GM21529 (cell line): ENCODE measurements at regions not wholly inside any gene's neighbourhood (a gene's known extent, or its start where the extent isn't known, plus 50 kb on each side); places are given as distances from the start of the nearest gene placed in this dataset.

ENCODE experiments used
- ATAC-seq: cut with Tn5 transposase; IDR thresholded peaks from one replicate; pipeline ENCODE4 v1.9.1; 2021; ENCODE audit not compliant: unreplicated experiment

- ATAC-seq = no peak
These were observed 58.8 kb upstream of the NUDT4 start for GRCh38 chr12:93318720-93319522.

- ATAC-seq = no peak
These were observed 58.1 kb upstream of the NUDT4 start for GRCh38 chr12:93319523-93320050.

- ATAC-seq = no peak
These were observed 54.9 kb upstream of the NUDT4 start for GRCh38 chr12:93322784-93323183.

- no peak for ATAC-seq
These were observed 53.9 kb upstream of the NUDT4 start for GRCh38 chr12:93323625-93324329.

GRCh38 chr12:93325855-93326254 lies 51.9 kb upstream of the NUDT4 start:
- ATAC-seq = no peak
